ENCODE measurements at regions not wholly inside any gene's neighbourhood (a gene's known extent, or its start where the extent isn't known, plus 50 kb on each side); places are given as distances from the start of the nearest gene placed in this dataset.

GRCh38 chr12:59069516-59069915 is 149.2 kb upstream of the LRIG3 start:
- no peak for TF ChIP-seq POLR2AphosphoS5 (IDR thresholded peaks at IDR 0.05; ENCODE audit: low read depth, low read length)
- TF ChIP-seq POLR2A (IDR thresholded peaks at IDR 0.05; ENCODE audit: low read depth, low read length), result no peak
- TF ChIP-seq TAF1 (IDR thresholded peaks at IDR 0.05; ENCODE audit: low read depth, low read length), result no peak
- TF ChIP-seq PAX5 (IDR thresholded peaks at IDR 0.05; ENCODE audit: insufficient read depth, low read length, severe bottlenecking), result no peak
- TF ChIP-seq SPI1 (IDR thresholded peaks at IDR 0.05; ENCODE audit: low read depth, low read length), result no peak
